Stimulated activated CD8-positive, alpha-beta memory T cell treated with anti-CD3 and anti-CD28 coated beads, Interleukin-15, amount 100 ng/mL, for 48 hours (primary cell): ENCODE measurements at regions not wholly inside any gene's neighbourhood (a gene's known extent, or its start where the extent isn't known, plus 50 kb on each side); places are given as distances from the start of the nearest gene placed in this dataset.

Experiments used
- DNase-seq, 2 donors: peaks; one replicate each; pipeline ENCODE4 v3.0.0-alpha.2; 2020; ENCODE audit warnings: low read depth in 2 of 2

DNA sequence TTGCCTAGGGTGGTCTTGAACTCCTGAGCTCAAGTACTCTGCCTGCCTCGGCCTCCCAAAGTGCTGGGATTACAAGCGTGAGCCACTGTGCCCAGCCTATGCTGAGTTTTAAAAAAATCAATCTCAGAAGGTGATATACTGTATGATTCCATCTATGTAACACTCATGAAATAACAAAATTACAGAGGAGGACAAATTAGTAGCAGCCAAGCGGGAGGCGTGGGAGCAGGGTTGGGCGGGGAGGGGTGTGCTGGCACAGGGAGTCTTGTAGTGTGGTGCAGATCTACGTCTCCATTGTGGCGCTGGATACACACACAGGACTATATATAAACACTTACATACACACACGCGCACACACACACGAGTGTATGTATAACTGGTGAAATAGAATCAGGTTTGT lies 80.6 kb upstream of the LINGO1 start:
- no peak for DNase-seq

DNA sequence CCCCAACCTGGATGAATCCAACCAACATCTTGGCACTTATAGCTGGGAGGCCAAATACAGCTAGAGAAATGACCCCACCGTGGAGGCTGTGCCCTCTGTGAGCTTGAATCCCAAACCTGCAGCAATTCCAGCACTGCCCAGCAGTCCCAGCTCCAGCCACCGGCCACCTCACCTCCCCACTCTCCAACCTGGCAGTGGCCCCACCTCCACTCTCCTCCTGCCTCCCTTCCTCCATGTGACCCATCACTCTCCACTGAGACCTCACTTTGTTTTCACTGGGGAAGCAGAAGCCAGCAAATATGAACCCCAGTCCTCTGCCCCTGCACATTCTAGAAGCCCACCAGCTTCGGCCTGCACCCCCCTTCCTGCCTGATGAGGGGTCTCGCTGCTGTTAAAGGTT lies 79.7 kb upstream of the LINGO1 start:
- DNase-seq = no peak

DNA sequence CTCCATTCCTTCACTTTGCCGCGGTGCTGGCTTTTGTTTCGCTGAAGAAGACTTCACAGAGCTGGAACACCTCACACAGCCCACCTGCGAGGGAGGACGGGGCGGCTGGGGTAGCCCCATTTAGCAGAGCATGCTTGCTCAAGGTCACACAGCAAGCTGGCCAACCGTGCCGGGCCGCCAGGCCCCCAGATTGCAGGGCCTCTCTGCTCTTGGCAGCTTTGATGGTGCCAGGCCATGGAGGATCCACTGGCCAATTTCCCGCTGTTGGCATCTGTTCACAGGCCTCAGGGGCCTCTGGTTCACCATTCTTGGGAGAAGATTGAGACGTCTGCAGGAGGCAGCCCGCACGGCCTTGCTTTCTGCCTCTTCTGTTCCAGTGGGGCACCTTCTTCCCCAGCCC lies 77.9 kb upstream of the LINGO1 start:
- DNase-seq = no peak

DNA sequence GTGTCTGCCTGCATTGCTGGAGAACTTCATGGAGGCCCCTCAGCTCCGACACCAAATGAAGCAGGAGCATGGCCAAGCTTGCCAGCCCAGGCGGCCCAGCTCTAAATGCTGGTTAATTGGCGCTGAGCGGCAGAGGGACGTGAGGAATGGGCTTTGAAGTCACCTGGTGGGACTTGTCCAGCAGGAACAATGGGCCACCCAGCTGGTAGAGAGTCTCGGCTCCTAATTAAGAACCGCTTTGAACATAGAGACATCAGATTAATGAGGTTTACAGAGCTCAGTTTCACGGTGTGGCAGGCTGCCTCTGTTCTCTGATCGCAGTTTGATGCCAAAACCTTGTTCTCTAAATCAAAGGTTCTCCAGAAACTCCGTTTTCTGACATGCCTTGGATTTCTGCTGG lies 77.5 kb upstream of the LINGO1 start:
- DNase-seq = no peak

DNA sequence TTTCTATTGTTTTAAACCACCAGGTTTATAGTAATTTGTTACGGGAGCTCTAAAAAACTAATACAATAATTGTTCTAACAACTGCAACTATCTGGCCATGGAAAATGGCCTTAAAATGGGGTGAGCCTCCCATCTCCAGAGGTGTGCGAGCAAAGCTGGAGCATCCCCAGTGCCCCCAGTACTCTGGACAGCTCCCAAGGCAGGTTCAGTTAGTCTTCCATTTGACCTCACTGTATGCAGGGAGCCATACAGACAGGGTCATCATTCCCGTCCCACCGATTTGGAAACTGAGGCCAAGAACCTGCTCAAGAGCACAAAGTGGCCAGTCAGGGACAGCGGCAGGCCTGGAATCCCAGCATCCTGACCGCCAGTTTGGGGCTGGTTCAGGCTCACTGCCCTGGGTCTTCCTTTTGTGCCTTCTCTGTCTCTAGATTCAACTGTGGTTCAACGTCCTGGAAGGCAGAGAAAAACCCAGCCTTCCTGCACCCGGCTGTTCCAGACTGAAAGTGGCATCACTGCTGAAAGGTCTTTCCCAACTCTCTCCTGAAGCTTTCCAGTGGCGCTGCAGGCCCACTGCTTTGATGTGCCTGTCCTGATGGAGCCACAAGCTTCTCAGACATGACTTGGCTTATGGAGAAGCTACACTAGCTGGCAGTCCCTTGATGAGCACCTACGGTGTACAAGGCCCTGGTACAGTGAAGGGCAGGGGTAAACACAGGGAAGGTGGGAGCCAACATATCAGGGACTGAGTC lies 76.6 kb upstream of the LINGO1 start:
- DNase-seq = no peak

DNA sequence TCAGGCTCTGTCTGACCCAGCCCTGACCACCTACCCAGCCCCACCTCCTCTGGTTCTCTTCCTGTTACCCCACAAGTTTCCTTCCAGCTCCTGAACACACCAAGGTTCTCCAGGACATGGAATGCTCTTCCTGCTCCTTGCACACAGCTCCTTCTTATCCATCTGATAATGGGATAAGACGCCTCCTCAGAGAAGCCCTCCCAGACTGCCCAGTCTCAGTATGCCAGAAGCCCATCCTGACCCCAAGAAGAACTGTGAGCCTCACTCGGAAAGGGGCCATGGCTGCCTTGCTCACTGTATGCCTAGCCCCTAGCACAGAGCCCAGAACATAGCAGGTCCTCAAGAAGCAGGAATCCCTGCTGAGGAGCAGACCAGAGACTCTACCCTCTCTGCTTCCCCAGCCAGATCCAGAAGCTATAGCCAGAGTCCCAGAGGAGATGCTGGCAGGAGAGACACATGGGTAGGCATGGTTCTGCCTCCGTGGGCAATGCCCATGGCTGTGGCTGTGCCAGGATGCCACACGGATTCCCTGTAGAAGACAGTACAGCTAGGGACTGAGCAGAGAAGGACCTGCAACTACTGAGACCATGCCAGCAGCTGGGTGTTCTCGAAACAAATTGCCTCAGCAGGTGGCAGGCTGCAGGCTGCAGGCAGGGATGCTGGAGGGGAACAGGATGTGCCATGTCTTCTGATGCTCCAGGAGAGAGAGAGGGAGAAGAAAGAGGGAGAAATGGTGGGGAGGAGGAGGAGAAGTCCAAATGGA lies 74.0 kb upstream of the LINGO1 start:
- no peak for DNase-seq

DNA sequence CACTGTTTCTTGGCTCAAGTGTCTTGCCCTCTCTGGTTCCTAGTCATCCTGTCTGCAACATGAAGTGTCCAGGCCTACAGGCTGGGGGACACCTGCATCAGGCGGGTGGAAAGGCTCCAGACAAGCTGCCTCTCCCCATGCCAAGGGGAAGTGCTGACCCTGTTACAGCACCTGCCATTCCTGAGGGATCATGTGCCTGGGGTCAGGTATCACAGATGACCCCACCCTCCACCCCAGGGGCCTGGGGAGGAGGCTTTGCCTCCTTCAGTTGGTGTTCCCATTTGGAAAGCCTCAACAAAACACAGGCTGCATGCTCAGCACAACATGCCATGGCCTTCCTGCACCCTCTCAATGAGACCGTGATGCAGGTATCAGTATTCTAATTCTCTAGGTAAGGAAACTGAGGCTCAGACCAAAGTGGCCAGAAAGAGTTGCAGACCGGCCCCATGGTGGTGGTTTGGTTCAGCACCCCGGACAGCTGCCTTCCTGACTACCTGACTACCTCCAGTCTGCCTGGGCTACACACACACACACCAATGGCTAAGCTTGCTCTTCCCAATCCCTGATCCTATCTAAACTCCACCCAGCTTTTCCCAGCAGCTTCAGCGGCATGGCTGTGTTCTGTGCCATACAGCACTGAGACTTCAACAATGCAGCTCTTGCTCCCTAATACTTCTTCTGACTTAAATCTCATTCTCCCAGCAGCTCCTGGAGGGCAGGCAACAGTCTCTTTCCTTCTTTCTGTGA lies 69.7 kb upstream of the LINGO1 start:
- DNase-seq = no peak

DNA sequence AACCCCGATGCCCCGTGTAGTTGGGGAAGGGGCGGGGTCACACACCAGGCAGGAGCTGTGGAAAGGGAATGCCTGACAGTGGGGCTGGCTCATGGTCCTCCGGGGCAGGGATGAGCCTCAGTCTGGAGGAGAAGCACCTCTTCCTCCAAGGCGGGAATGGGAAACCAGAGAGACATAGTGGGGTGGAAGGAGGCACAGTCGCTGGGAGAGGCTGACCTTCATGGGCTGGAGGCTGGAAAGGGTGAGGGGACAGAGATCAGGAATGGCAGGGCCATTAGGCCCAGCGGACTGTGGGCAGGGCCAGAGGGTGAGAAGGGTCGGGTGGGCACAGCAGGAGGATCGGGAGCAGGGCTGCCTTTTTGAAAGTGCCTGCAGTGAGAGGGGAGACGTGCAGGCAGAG lies 65.8 kb upstream of the LINGO1 start:
- no peak for DNase-seq

DNA sequence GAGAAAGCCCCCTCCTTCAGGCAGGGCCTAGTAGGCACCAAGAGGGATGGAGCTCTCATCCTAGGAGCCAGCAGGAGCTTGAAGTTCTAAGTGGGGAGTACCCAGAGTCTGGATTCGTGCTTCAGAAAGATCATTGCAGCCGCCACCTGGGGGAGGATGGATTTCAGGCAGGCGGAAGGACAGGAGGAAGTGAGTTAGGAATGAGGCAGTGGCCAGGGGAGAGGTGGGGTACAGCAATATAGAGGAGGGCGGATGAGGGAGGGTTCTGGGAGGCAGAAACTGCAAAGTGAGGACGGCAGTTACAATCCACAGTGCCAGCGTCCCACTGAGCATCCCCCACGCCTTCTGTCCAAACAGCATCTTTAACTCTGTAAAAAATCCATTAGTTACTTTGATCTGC lies 65.2 kb upstream of the LINGO1 start:
- no peak for DNase-seq

DNA sequence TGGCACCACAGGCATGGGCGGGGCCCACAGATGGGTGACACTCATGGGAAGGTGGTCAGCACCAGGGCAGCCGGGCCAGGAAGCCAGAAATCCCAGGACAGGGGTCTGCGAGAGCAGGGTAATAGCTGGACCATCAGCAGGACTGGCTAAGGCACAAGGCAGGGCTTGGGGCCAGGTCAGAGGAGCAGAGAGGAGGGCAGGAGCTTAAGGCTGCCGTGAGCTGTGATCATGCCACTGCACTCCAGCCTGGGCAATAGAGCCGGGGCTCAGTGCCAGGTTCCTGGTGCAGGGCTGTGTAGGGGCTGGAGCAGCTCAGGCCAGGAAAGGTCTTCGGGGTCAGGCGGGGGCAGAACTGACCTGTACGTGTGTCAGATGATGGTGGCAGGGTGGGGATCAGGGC lies 64.2 kb upstream of the LINGO1 start:
- no peak for DNase-seq

DNA sequence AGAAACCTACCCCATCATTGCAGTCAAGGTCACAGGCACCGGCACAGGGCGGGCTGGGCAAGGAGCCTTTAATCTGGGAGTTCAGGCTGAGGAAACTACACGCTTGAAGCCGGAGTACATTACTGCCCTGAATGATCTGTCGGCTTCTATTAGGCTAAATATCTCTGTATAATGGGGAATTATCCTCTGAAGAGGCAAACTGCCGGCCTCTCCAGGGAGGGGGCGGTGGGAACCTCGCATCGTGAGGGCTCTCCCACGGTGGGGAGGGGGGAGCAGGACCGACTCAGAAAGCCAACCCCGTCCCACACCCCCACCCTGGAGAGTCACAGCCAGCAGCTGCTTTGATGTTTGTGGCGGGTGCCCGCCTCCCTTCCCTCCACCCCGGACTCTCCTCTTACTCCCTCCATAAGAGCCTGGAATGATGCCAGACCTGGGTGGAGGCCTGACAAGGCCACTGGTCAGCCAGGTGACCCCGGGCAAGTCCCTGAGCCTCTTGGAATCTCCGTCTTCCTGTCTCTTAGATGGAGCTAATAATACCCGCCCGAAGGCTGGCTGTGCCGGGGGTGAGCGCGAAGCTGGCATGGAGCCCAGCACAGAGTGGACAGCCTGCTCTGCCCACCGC lies 63.4 kb upstream of the LINGO1 start:
- no peak for DNase-seq

DNA sequence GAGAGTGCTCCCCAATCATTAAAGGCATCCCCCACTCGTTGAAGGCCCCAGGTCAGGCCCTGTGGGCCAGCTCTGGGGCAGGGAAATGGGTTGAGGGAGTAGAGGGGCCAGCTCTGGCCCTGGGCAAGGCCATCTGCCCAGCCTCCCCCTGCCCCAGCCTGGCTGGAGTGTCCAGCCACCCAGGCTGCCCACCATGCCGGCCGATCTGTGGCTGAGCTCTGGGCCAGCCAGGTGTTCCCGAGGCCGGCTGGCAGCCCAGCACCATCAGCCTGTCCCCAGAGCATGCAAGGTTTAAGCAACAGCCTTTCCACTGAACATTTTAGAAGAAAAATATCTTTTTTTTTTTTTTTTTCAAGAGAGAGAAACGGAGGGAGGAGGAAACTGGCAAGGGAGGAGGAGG lies 62.8 kb upstream of the LINGO1 start:
- no peak for DNase-seq

DNA sequence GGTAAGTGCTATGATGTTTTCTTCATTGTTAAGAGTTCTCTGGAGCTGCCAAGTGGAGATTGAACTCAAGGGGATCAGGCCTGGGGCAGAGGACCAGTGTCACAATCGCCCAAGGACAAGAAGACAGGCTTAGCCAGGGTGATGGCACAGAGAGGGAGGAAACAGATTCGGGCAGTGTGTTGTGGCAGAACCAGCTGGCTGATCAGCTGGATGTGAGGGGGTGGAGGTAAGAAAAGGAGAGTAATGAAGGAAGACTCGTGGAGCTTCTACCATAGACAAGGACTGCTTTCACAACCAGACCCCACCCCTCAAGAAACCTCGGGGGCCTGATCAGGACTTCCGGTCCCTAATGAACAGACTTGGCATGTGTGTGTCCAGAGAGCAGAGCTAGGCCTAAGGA lies 60.9 kb upstream of the LINGO1 start:
- DNase-seq = no peak

DNA sequence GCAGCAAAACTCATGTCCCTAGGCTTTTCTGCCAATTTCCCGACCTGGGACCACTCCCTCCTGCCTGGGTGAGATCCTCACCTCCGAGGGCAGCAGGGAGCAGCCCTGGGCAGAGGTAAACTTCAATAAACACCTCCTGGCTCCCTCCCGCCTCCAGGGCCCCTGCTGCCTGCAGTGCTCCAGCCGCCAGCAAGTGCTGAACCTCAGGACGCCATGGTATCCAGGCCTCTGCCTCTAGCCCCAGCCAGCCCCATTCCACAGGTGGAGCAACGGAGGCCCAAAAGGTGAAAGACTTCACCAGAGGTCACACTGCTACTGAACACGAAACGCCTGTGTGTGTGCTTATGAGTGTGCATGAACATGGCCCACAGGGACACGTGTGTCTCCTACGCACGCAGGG lies 59.9 kb upstream of the LINGO1 start:
- DNase-seq = no peak

DNA sequence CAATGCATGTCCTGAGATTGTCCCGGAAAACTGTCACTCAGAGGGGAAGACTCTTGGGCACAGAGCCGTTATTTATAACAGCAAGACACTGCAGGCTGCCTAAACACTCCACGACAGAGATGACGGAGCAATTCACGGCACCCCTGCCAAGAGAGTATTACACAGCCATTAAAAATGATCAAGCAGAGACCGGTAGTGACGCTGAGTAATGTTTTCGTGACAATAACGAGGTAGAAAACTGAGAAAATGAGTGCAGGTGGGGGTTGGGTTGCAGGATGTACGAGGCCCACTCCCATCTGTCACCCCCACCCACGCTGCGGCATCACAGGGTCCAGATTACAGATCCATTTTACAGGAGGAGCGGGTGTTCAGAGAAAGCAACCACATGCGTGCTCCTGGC lies 58.9 kb upstream of the LINGO1 start:
- DNase-seq = no peak

DNA sequence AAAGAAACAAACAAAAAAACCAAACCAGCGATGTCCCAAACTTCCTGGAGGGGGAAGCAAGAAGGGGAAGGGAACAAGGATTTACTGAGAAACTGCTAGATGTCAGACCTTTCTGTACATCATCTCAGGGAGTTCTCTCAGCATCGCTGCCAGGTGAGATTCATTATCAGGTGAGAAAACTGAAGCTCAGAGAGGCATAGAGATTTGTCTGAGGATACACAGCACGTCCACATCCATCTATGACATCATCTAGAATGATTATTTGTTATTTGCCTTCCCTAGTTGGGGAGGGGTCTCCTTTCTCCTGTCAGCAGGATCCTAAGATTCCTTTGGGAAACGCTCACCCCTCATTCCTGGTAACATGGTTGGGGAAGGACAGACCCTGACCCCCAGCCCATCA lies 57.1 kb upstream of the LINGO1 start:
- no peak for DNase-seq

DNA sequence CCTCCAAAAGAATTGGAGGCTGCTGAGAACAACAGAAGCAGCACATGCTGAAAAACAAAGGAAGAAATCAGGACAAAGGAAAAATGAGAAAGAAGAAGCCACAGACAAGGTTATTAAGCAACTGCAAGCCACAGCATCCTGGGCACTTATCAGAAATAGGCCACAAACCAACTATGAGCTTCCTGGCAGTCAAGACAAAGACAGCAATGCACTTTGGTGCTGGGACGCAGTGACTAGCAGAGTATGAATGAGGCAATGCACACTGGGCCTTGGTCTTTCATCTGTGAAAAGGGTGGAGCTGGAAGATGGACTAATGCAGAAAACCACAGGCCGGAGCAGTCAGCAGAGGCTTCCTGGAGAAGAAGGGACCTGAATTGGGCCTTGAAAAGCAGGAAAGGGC lies 56.0 kb upstream of the LINGO1 start:
- DNase-seq = no peak

DNA sequence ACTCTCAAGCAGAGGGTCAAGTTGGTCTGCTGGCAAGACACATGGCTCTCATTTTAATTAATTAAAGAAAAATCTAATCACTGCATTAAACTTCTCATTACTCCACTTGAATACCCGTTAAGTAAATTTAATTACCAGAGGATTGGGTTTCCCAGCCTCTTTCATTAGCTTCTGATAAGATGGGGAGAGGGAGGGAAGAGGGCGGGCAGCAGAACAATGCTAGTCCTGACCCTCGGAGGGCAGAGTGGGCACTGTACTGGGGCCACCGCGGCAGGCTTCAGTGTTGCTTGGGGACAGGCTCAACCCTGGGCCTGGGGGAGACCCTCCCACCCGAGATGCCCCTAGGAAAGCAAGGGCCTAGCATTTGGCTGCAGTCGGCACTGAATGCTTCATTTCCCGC lies 55.6 kb upstream of the LINGO1 start:
- DNase-seq = no peak

DNA sequence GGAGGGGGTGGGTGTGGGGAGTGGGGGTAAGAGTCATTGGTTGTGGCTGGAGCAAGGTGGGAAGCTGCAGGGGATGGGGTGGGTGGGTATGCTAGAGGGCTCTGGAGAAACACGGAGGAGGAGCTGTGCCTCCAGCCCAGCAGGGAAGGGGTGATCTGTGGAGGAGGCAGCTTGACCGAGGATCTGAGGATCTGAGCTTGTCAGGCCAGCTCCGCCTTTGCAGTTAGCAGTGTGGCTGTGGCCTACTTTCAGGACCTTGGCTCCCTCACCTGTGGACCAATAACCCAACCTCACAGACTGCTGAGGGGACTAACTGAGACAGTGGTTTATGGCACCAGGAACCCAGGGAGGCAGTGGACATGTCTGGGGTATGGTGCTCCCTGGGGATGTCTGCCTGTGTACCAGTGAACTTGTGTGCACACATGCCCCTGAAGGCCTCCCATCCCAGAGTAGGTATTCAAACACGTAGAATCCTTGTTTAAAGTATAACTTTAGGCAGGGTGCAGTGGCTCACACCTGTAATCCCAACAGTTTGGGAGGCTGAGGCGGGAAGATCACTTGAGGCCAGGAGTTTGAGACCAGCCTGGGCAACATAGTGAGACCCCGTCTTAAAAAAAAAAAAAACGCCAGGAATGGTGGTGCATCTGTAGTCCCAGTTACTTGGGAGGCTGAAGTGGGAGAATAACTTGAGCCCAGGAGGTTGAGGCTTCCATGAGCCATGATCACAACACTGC lies 52.5 kb upstream of the LINGO1 start:
- DNase-seq = no peak

DNA sequence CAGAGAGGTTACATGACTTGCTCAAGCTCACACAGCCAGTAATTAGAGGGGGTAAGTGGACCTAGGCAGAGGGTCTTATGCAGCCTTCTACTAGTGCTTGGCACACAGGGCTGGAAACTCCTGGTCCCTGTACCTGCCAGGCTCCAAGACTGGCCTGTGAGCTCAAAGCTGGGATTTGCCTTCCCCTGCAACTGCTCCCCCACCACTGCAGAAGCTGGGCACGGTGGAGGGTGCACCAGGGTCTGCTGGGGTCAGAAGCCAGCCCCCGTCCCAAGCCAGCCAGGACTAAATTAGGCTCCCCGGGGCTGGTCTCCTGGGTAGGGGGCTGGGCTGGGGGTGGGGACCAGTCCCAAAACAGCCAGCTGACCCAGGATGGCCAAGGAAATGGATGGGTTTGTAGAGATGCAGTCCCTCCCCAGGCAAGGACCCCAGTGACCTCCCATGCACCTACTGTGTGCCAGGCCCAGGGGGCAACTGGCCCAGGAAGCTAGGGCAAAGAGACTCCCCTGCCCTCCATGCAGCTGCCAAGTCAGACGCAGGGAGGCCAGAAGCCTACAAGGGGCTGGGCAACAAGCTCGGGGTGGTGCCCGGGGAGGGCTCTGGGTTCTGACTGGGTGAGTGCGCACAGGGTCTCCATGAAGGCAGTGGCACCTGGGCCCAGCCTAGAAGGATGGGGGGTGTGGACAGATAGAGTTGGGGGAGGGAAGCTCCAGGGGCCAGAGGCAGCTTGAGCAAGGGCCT lies 51.8 kb upstream of the LINGO1 start:
- DNase-seq = no peak

DNA sequence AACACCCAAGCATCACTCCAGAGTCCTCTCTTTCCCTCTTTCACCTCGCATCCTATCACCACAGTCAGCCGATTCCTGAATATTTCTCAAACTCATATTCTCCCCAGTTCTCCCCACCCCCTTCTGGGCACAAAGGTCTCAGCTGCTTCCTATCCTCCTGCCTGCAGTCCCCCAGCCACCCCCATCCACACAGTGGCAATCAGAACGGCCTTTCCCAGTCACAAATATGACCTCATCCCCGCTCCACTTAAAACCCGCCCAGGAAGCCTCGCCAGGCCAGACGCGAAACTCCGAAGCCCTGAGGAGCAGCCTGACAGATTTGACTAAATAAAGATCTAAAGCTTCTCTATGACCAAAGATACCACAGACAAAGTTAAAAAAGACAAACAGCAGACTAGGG lies 49.9 kb upstream of the LINGO1 start:
- no peak for DNase-seq
